ENCODE measurements at regions not wholly inside any gene's neighbourhood (a gene's known extent, or its start where the extent isn't known, plus 50 kb on each side); places are given as distances from the start of the nearest gene placed in this dataset.

GRCh38 chr7:21191321-21192073 is 236.4 kb upstream of the SP4 start:
- CTCF ChIA-PET (ENCODE audit: unreplicated experiment) = no interaction called here
- no peak for DNase-seq (ENCODE audit: low spot score)
- POLR2A ChIA-PET = no interaction called here
- TF ChIP-seq EZH2phosphoT487 (IDR thresholded peaks at IDR 0.05; ENCODE audit: borderline replicate concordance, low read depth, low read length) = no peak
- TF ChIP-seq, protein P1, sequence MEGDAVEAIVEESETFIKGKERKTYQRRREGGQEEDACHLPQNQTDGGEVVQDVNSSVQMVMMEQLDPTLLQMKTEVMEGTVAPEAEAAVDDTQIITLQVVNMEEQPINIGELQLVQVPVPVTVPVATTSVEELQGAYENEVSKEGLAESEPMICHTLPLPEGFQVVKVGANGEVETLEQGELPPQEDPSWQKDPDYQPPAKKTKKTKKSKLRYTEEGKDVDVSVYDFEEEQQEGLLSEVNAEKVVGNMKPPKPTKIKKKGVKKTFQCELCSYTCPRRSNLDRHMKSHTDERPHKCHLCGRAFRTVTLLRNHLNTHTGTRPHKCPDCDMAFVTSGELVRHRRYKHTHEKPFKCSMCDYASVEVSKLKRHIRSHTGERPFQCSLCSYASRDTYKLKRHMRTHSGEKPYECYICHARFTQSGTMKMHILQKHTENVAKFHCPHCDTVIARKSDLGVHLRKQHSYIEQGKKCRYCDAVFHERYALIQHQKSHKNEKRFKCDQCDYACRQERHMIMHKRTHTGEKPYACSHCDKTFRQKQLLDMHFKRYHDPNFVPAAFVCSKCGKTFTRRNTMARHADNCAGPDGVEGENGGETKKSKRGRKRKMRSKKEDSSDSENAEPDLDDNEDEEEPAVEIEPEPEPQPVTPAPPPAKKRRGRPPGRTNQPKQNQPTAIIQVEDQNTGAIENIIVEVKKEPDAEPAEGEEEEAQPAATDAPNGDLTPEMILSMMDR (conservative IDR thresholded peaks at IDR 0.05; ENCODE audit: low read length) = no peak
- H4K20me1 ChIP-seq (ENCODE audit: insufficient read depth, low read length) = no peaks in the 10 kb centered on the region
- H2AFZ ChIP-seq (ENCODE audit: low read length) = no peak overlapping the region
- H3K9me3 ChIP-seq (ENCODE audit: low read length) = no peaks in the 10 kb centered on the region
- H3K36me3 ChIP-seq (ENCODE audit: insufficient read depth, low read length) = no peaks in the 10 kb centered on the region
- H3K27ac ChIP-seq (ENCODE audit: low read depth, low read length, poor library complexity, severe bottlenecking) = no peak overlapping the region
- no peaks in the 10 kb centered on the region for H3K9me2 ChIP-seq (ENCODE audit: insufficient read depth, low read length)
- no peak overlapping the region for H3K4me2 ChIP-seq (ENCODE audit: low read length)
- H3K4me3 ChIP-seq (ENCODE audit: low read depth, low read length, poor library complexity, severe bottlenecking) = no peak overlapping the region
- intact Hi-C loops (cut with micrococcal nuclease; ENCODE audit: unreplicated experiment) = no loop called here
- no TSS peak for BruUV-seq (replicated peaks)
- no peaks in the 10 kb centered on the region for H3K79me2 ChIP-seq (ENCODE audit: insufficient read depth, low read depth, low read length)
- no peaks in the 10 kb centered on the region for H3K4me1 ChIP-seq (ENCODE audit: insufficient read depth, low read length, poor library complexity, severe bottlenecking)

DNA sequence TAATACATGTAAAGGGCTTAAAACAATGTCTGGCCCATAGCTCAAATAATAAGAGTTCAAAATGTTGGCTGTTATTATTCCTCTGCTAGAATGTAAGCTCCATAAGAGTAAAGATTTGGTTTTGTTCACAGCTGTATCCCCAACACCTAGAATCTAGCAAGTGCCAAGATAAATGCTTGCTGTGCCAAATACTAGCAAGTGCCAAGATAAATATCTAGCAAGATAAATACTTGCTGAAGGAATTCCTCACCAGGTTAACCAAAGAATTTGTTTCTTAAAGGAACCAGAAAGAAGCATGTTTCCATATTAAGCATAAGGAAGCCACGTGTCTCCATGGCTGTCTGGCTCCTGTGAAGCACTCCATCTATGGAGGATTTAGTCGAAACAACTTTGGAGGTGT is 235.2 kb upstream of the SP4 start:
- no peaks in the 10 kb centered on the region for H3K9me3 ChIP-seq (ENCODE audit: low read length)
- intact Hi-C loops (cut with micrococcal nuclease; ENCODE audit: unreplicated experiment) = no loop called here
- POLR2A ChIA-PET = interaction anchor here (0.5 kb wide), 1 partner anchor 20 kb away, joined by 3 read pairs; no protein-coding TSS in a partner anchor
- no peak for TF ChIP-seq EZH2phosphoT487 (IDR thresholded peaks at IDR 0.05; ENCODE audit: borderline replicate concordance, low read depth, low read length)
- TF ChIP-seq, protein P1 (conservative IDR thresholded peaks at IDR 0.05; ENCODE audit: low read length) = no peak
- H2AFZ ChIP-seq (ENCODE audit: low read length) = no peak overlapping the region
- no peak for DNase-seq (ENCODE audit: low spot score)
- H3K79me2 ChIP-seq (ENCODE audit: insufficient read depth, low read depth, low read length) = no peaks in the 10 kb centered on the region
- no TSS peak for BruUV-seq (replicated peaks)
- no peaks in the 10 kb centered on the region for H3K9me2 ChIP-seq (ENCODE audit: insufficient read depth, low read length)
- CTCF ChIA-PET (ENCODE audit: unreplicated experiment) = no interaction called here
- H3K36me3 ChIP-seq (ENCODE audit: insufficient read depth, low read length) = no peaks in the 10 kb centered on the region
- H3K4me3 ChIP-seq (ENCODE audit: low read depth, low read length, poor library complexity, severe bottlenecking) = no peak overlapping the region
- no peaks in the 10 kb centered on the region for H3K4me1 ChIP-seq (ENCODE audit: insufficient read depth, low read length, poor library complexity, severe bottlenecking)
- H3K27ac ChIP-seq (ENCODE audit: low read depth, low read length, poor library complexity, severe bottlenecking) = no peak overlapping the region
- no peak overlapping the region for H3K4me2 ChIP-seq (ENCODE audit: low read length)
- H4K20me1 ChIP-seq (ENCODE audit: insufficient read depth, low read length) = no peaks in the 10 kb centered on the region

- CTCF ChIA-PET (ENCODE audit: unreplicated experiment) = no interaction called here
- DNase-seq (ENCODE audit: low spot score) = no peak
- intact Hi-C loops (cut with micrococcal nuclease; ENCODE audit: unreplicated experiment) = no loop called here
- Histone ChIP-seq H3K9me2 (ENCODE audit: insufficient read depth, low read length) (no peaks in the 10 kb centered on the region), H3K4me1 (ENCODE audit: insufficient read depth, low read length, poor library complexity, severe bottlenecking) (no peaks in the 10 kb centered on the region), H3K36me3 (ENCODE audit: insufficient read depth, low read length) (no peaks in the 10 kb centered on the region), H3K4me2 (ENCODE audit: low read length) (no peak overlapping the region), H2AFZ (ENCODE audit: low read length) (no peak overlapping the region), H3K79me2 (ENCODE audit: insufficient read depth, low read depth, low read length) (no peaks in the 10 kb centered on the region), H3K4me3 (ENCODE audit: low read depth, low read length, poor library complexity, severe bottlenecking) (no peak overlapping the region), H3K27ac (ENCODE audit: low read depth, low read length, poor library complexity, severe bottlenecking) (no peak overlapping the region), H3K9me3 (ENCODE audit: low read length) (no peaks in the 10 kb centered on the region), H4K20me1 (ENCODE audit: insufficient read depth, low read length) (no peaks in the 10 kb centered on the region)
- POLR2A ChIA-PET = interaction anchor here (0.6 to 0.7 kb wide), 2 partner anchors 18 to 664 kb away, joined by 3 read pairs; no protein-coding TSS in a partner anchor
- TF ChIP-seq EZH2phosphoT487 (IDR thresholded peaks at IDR 0.05; ENCODE audit: borderline replicate concordance, low read depth, low read length) = no peak
- TF ChIP-seq, protein P1 (conservative IDR thresholded peaks at IDR 0.05; ENCODE audit: low read length) = no peak
- BruUV-seq (replicated peaks) = no TSS peak
Measured at GRCh38 chr7:21193895-21194294, 234.0 kb upstream of the SP4 start.

Data from OCI-LY7 (cell line).